ENCODE measurements at regions not wholly inside any gene's neighbourhood (a gene's known extent, or its start where the extent isn't known, plus 50 kb on each side); places are given as distances from the start of the nearest gene placed in this dataset.

- Histone ChIP-seq H3K4me1 (ENCODE audit: low read depth) (no peaks in the 10 kb centered on the region), H3K4me3 (no peak overlapping the region), H3K9me3 (no peaks in the 10 kb centered on the region), H3K36me3 (ENCODE audit: low read depth) (no peaks in the 10 kb centered on the region)
- intact Hi-C loops (cut with DNase I, micrococcal nuclease), result no loop called here
- ATAC-seq, result no peak
- DNase-seq, result no peak
- no peak for TF ChIP-seq CTCF (IDR thresholded peaks at IDR 0.05)
These were observed 68.2 kb upstream of the NR4A3 start for GRCh38 chr9:99753436-99753835.

GRCh38 chr9:99760421-99760820 lies 61.3 kb upstream of the NR4A3 start:
- intact Hi-C loops (cut with DNase I, micrococcal nuclease), result no loop called here

GRCh38 chr9:99762470-99762869 lies 59.2 kb upstream of the NR4A3 start:
- Histone ChIP-seq H3K36me3 (ENCODE audit: low read depth) (no peaks in the 10 kb centered on the region), H3K4me1 (ENCODE audit: low read depth) (no peaks in the 10 kb centered on the region), H3K9me3 (no peaks in the 10 kb centered on the region), H3K4me3 (no peak overlapping the region)
- ATAC-seq (peak; percentile 45), DNase-seq (no peak)
- TF ChIP-seq CTCF (IDR thresholded peaks at IDR 0.05), result no peak
- intact Hi-C loops (cut with DNase I, micrococcal nuclease), result no loop called here

More at GRCh38 chr9:99760421-99760820, 61.3 kb upstream of the NR4A3 start:
- Histone ChIP-seq H3K36me3 (ENCODE audit: low read depth) (no peaks in the 10 kb centered on the region), H3K9me3 (no peaks in the 10 kb centered on the region), H3K4me3 (no peak overlapping the region), H3K4me1 (ENCODE audit: low read depth) (no peaks in the 10 kb centered on the region)
- ATAC-seq, result no peak
- DNase-seq, result no peak
- no peak for TF ChIP-seq CTCF (IDR thresholded peaks at IDR 0.05)
